HEK293 (cell line): ENCODE measurements at regions not wholly inside any gene's neighbourhood (a gene's known extent, or its start where the extent isn't known, plus 50 kb on each side); places are given as distances from the start of the nearest gene placed in this dataset.

ENCODE experiments used
- CTCF ChIA-PET: fragments of 350-600 bp; formaldehyde crosslinking; extraction: SDS; loops from one replicate; lab custom pipeline; 2021; ENCODE audit warnings: antibody characterized with exemption; lab: Yijun Ruan, JAX
- POLR2A ChIA-PET: fragments of 300-600 bp; formaldehyde crosslinking; extraction: SDS; loops from one replicate; lab custom pipeline; 2020; ENCODE audit warnings: antibody characterized with exemption, inconsistent platforms; lab: Yijun Ruan, JAX
- H3K27ac ChIP-seq: fragments of 200-500 bp; sonication (Bioruptor generic); 2 replicates; pipeline ENCODE4 v1.5.1; 2014; ENCODE audit warnings: low read depth, low read length, control low read depth, inconsistent platforms; ENCODE audit errors: extremely low read depth
- H3K36me3 ChIP-seq, 2 experiments: fragments of 200-500 bp in 1 of 2; sonication (Bioruptor generic) in 1 of 2; 1 replicate in 1 of 2; 2 replicates in 1 of 2; pipeline ENCODE4 v1.5.1; 2014 to 2017; ENCODE audit warnings: inconsistent platforms in 2 of 2, low read length in 2 of 2; ENCODE audit not compliant: control insufficient read depth in 2 of 2, insufficient read depth in 1 of 2
- H3K4me1 ChIP-seq: fragments of 200-500 bp; sonication (Bioruptor generic); 2 replicates; pipeline ENCODE4 v1.5.1; 2014; ENCODE audit warnings: mild to moderate bottlenecking, low read length, inconsistent platforms; ENCODE audit not compliant: control insufficient read depth, insufficient read depth
- H3K4me3 ChIP-seq: 2 replicates; pipeline ENCODE4 v1.5.1; 2011; ENCODE audit warnings: low read depth, mild to moderate bottlenecking, control low read depth, low read length, moderate library complexity
- H3K9me3 ChIP-seq: fragments of 200-500 bp; sonication (Bioruptor generic); 2 replicates; pipeline ENCODE4 v1.5.1; 2014; ENCODE audit warnings: low read depth, low read length, inconsistent platforms; ENCODE audit not compliant: control insufficient read depth, insufficient read depth
- GLI4 ChIP-seq: fragments of 450-650 bp; formaldehyde crosslinking; IDR thresholded peaks from 2 replicates; pipeline ENCODE4 v1.5.1; 2016; ENCODE audit warnings: missing biosample characterization, missing genetic modification characterization
- KLF7 ChIP-seq: fragments of 450-650 bp; formaldehyde crosslinking; IDR thresholded peaks from 2 replicates; pipeline ENCODE4 v1.5.1; 2016; ENCODE audit warnings: missing biosample characterization, missing genetic modification characterization, borderline replicate concordance
- REPIN1 ChIP-seq: fragments of 450-650 bp; formaldehyde crosslinking; IDR thresholded peaks from 2 replicates; pipeline ENCODE4 v1.5.1; 2017; ENCODE audit warnings: missing biosample characterization, missing genetic modification characterization, low read depth
- SCRT2 ChIP-seq: fragments of 450-650 bp; formaldehyde crosslinking; IDR thresholded peaks from 2 replicates; pipeline ENCODE4 v1.5.1; 2016; ENCODE audit warnings: missing biosample characterization, missing genetic modification characterization
- YY2 ChIP-seq: fragments of 450-650 bp; formaldehyde crosslinking; IDR thresholded peaks from 2 replicates; pipeline ENCODE4 v1.5.1; 2016; ENCODE audit warnings: missing biosample characterization, missing genetic modification characterization
- ZNF112 ChIP-seq: fragments of 450-650 bp; formaldehyde crosslinking; IDR thresholded peaks from 2 replicates; pipeline ENCODE4 v1.5.0; 2017; ENCODE audit warnings: missing biosample characterization, missing genetic modification characterization
- ZNF132 ChIP-seq: fragments of 450-650 bp; formaldehyde crosslinking; IDR thresholded peaks from 2 replicates; pipeline ENCODE4 v1.5.1; 2017; ENCODE audit warnings: missing biosample characterization, missing genetic modification characterization, borderline replicate concordance
- ZNF169 ChIP-seq: fragments of 450-650 bp; formaldehyde crosslinking; IDR thresholded peaks from 2 replicates; pipeline ENCODE4 v1.5.1; 2016; ENCODE audit warnings: missing biosample characterization, missing genetic modification characterization
- ZNF174 ChIP-seq: fragments of 450-650 bp; formaldehyde crosslinking; IDR thresholded peaks from 2 replicates; pipeline ENCODE4 v1.5.0; 2017; ENCODE audit warnings: missing biosample characterization, mild to moderate bottlenecking, missing genetic modification characterization
- ZNF202 ChIP-seq: fragments of 450-650 bp; formaldehyde crosslinking; IDR thresholded peaks from 2 replicates; pipeline ENCODE4 v1.5.1; 2016; ENCODE audit warnings: missing biosample characterization, missing genetic modification characterization, borderline replicate concordance
- ZNF239 ChIP-seq: fragments of 450-650 bp; formaldehyde crosslinking; IDR thresholded peaks from 2 replicates; pipeline ENCODE4 v1.5.1; 2016; ENCODE audit warnings: missing biosample characterization, missing genetic modification characterization
- ZNF24 ChIP-seq: fragments of 450-650 bp; formaldehyde crosslinking; IDR thresholded peaks from 2 replicates; pipeline ENCODE4 v1.5.1; 2016; ENCODE audit warnings: missing biosample characterization, missing genetic modification characterization
- ZNF292 ChIP-seq: fragments of 450-650 bp; formaldehyde crosslinking; IDR thresholded peaks from 2 replicates; pipeline ENCODE4 v1.5.1; 2016; ENCODE audit warnings: low read depth, missing biosample characterization, missing genetic modification characterization, borderline replicate concordance
- ZNF404 ChIP-seq: fragments of 450-650 bp; formaldehyde crosslinking; IDR thresholded peaks from 2 replicates; pipeline ENCODE4 v1.5.1; 2017; ENCODE audit warnings: missing biosample characterization, missing genetic modification characterization
- ZNF501 ChIP-seq: fragments of 450-650 bp; formaldehyde crosslinking; IDR thresholded peaks from 2 replicates; pipeline ENCODE4 v1.5.1; 2016; ENCODE audit warnings: missing biosample characterization, missing genetic modification characterization
- ZNF521 ChIP-seq: fragments of 450-650 bp; formaldehyde crosslinking; IDR thresholded peaks from 2 replicates; pipeline ENCODE4 v1.5.1; 2017; ENCODE audit warnings: missing biosample characterization, mild to moderate bottlenecking, missing genetic modification characterization
- ZNF549 ChIP-seq: fragments of 450-650 bp; IDR thresholded peaks from 2 replicates; pipeline ENCODE4 v1.5.1; 2018; ENCODE audit warnings: missing biosample characterization, missing genetic modification characterization, mild to moderate bottlenecking, inconsistent platforms, moderate library complexity
- ZNF560 ChIP-seq: fragments of 450-650 bp; formaldehyde crosslinking; IDR thresholded peaks from 2 replicates; pipeline ENCODE4 v1.5.1; 2017; ENCODE audit warnings: missing biosample characterization, missing genetic modification characterization, borderline replicate concordance
- ZNF561 ChIP-seq: fragments of 450-650 bp; IDR thresholded peaks from 2 replicates; pipeline ENCODE4 v1.5.1; 2018; ENCODE audit warnings: missing biosample characterization, missing genetic modification characterization, borderline replicate concordance
- ZNF623 ChIP-seq: fragments of 450-650 bp; formaldehyde crosslinking; IDR thresholded peaks from 2 replicates; pipeline ENCODE4 v1.5.1; 2016; ENCODE audit warnings: missing biosample characterization, missing genetic modification characterization
- ZNF654 ChIP-seq: fragments of 450-650 bp; formaldehyde crosslinking; IDR thresholded peaks from 2 replicates; pipeline ENCODE4 v1.5.1; 2016; ENCODE audit warnings: low read depth, missing biosample characterization, missing genetic modification characterization
- ZNF660 ChIP-seq: fragments of 450-650 bp; IDR thresholded peaks from 2 replicates; pipeline ENCODE4 v1.5.1; 2018; ENCODE audit warnings: missing biosample characterization, mild to moderate bottlenecking, missing genetic modification characterization
- ZNF701 ChIP-seq: fragments of 450-650 bp; formaldehyde crosslinking; IDR thresholded peaks from 2 replicates; pipeline ENCODE4 v1.5.1; 2016; ENCODE audit warnings: missing biosample characterization, missing genetic modification characterization
- TF ChIP-seq, protein P1 (sequence below): fragments of 450-650 bp; formaldehyde crosslinking; IDR thresholded peaks from 2 replicates; pipeline ENCODE4 v1.5.1; 2016; ENCODE audit warnings: missing biosample characterization, missing genetic modification characterization, low read depth
- TF ChIP-seq, protein P2 (sequence below): fragments of 450-650 bp; formaldehyde crosslinking; IDR thresholded peaks from 2 replicates; pipeline ENCODE4 v1.5.1; 2016; ENCODE audit warnings: missing biosample characterization, missing genetic modification characterization
- TF ChIP-seq, protein P3 (sequence below): fragments of 450-650 bp; formaldehyde crosslinking; IDR thresholded peaks from 2 replicates; pipeline ENCODE4 v1.5.1; 2017; ENCODE audit warnings: missing biosample characterization, missing genetic modification characterization
- TF ChIP-seq, protein P4 (sequence below): fragments of 450-650 bp; formaldehyde crosslinking; IDR thresholded peaks from 2 replicates; pipeline ENCODE4 v1.5.1; 2016; ENCODE audit warnings: missing biosample characterization, missing genetic modification characterization

DNA sequence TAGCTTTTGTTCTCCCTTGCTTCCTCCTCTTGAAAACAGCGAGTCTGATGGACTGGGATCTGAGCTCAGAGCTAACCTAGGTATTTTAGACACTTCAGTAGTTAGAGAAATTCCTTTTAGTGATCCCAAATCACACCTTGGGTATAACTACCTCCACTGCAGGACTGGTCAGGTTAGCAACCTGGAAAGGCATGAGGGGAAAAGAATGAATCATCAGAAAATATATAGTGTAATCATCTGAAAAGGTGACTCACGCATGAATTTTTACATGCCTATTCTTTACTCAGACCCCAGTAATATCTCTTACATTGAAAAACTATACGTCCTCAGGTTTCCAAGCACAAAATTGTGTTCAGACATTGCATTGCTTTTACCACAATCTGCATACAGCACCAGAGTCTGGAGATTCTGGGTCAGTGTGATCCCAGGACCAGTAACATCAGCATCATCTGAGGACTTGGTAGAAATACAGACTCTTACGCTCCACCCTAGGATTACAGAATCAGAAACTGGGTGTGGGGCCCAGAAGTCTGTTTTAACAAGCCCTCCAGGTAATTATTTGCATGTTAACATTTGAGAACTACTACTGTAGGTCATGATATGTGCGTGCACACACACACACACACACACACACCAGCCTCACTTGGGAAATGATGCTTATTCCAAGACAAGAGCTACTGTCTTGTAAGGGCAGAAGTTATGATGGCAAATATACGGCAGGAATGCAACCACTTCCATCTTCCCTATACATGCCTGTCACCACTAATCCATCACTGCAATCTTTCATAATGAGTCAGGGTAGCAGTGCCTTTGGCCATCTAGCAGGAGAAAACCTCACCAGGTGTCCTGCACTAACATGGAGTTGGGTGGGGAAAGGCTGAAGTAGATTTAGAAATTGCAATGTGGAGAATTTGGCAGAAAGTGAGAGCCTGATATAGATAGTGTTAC lies 271.6 kb upstream of the MAP3K1 start (continued):
- TF ChIP-seq ZNF24 (no peak), ZNF132 (tag by site-specific recombination) (no peak), ZNF623 (tag by site-specific recombination) (no peak), GLI4 (tag by site-specific recombination) (no peak), ZNF292 (tag by site-specific recombination) (no peak), ZNF701 (tag by site-specific recombination) (no peak)
- TF ChIP-seq, protein P1, sequence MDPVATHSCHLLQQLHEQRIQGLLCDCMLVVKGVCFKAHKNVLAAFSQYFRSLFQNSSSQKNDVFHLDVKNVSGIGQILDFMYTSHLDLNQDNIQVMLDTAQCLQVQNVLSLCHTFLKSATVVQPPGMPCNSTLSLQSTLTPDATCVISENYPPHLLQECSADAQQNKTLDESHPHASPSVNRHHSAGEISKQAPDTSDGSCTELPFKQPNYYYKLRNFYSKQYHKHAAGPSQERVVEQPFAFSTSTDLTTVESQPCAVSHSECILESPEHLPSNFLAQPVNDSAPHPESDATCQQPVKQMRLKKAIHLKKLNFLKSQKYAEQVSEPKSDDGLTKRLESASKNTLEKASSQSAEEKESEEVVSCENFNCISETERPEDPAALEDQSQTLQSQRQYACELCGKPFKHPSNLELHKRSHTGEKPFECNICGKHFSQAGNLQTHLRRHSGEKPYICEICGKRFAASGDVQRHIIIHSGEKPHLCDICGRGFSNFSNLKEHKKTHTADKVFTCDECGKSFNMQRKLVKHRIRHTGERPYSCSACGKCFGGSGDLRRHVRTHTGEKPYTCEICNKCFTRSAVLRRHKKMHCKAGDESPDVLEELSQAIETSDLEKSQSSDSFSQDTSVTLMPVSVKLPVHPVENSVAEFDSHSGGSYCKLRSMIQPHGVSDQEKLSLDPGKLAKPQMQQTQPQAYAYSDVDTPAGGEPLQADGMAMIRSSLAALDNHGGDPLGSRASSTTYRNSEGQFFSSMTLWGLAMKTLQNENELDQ = no peak

DNA sequence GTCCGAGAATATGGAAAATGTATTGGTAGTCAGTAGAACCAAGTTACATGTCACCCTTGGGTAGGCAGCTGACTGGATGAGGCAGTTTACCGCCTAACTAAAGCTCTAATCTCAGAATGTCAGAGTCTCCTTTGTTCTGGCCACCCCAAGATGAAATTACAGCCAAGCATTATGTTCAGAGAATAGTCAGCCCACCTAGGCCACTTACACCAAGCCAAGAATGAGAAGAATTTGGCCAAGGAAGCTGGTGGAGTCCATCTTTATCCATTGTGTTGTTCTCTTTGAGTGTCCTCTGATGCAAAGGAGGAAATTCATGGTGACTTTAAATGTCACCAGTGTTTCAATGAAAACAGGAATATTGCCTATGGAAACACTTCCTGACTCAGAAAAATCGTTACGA lies 275.1 kb upstream of the MAP3K1 start:
- no peaks in the 10 kb centered on the region for H3K4me1 ChIP-seq
- no peak overlapping the region for H3K27ac ChIP-seq
- H3K36me3 ChIP-seq = no peaks in the 10 kb centered on the region
- no peaks in the 10 kb centered on the region for H3K9me3 ChIP-seq
- POLR2A ChIA-PET = no interaction called here
- CTCF ChIA-PET = interaction anchor here (0.7 kb wide), 1 partner anchor 223 kb away, joined by 4 read pairs; no protein-coding TSS in a partner anchor
- TF ChIP-seq, protein P2, sequence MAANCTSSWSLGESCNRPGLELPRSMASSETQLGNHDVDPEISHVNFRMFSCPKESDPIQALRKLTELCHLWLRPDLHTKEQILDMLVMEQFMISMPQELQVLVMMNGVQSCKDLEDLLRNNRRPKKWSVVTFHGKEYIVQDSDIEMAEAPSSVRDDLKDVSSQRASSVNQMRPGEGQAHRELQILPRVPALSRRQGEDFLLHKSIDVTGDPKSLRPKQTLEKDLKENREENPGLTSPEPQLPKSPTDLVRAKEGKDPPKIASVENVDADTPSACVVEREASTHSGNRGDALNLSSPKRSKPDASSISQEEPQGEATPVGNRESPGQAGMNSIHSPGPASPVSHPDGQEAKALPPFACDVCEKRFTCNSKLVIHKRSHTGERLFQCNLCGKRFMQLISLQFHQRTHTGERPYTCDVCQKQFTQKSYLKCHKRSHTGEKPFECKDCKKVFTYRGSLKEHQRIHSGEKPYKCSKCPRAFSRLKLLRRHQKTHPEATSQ (tag by site-specific recombination) = no peak
- TF ChIP-seq ZNF174 (tag by site-specific recombination) (no peak), ZNF549 (tag by site-specific recombination) (no peak), ZNF521 (tag by site-specific recombination) (no peak), ZNF239 (tag by site-specific recombination) (no peak), ZNF202 (no peak), YY2 (tag by site-specific recombination) (no peak), KLF7 (tag by site-specific recombination) (no peak), ZNF561 (no peak), ZNF654 (tag by site-specific recombination) (no peak), SCRT2 (tag by site-specific recombination) (no peak), ZNF169 (tag by site-specific recombination) (no peak), ZNF501 (tag by site-specific recombination) (no peak), ZNF404 (tag by site-specific recombination) (no peak), ZNF112 (tag by site-specific recombination) (no peak), ZNF660 (no peak), ZNF560 (tag by site-specific recombination) (no peak), REPIN1 (tag by site-specific recombination) (no peak)
- TF ChIP-seq, protein P3, sequence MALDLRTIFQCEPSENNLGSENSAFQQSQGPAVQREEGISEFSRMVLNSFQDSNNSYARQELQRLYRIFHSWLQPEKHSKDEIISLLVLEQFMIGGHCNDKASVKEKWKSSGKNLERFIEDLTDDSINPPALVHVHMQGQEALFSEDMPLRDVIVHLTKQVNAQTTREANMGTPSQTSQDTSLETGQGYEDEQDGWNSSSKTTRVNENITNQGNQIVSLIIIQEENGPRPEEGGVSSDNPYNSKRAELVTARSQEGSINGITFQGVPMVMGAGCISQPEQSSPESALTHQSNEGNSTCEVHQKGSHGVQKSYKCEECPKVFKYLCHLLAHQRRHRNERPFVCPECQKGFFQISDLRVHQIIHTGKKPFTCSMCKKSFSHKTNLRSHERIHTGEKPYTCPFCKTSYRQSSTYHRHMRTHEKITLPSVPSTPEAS (tag by site-specific recombination) = no peak
- TF ChIP-seq, protein P4, sequence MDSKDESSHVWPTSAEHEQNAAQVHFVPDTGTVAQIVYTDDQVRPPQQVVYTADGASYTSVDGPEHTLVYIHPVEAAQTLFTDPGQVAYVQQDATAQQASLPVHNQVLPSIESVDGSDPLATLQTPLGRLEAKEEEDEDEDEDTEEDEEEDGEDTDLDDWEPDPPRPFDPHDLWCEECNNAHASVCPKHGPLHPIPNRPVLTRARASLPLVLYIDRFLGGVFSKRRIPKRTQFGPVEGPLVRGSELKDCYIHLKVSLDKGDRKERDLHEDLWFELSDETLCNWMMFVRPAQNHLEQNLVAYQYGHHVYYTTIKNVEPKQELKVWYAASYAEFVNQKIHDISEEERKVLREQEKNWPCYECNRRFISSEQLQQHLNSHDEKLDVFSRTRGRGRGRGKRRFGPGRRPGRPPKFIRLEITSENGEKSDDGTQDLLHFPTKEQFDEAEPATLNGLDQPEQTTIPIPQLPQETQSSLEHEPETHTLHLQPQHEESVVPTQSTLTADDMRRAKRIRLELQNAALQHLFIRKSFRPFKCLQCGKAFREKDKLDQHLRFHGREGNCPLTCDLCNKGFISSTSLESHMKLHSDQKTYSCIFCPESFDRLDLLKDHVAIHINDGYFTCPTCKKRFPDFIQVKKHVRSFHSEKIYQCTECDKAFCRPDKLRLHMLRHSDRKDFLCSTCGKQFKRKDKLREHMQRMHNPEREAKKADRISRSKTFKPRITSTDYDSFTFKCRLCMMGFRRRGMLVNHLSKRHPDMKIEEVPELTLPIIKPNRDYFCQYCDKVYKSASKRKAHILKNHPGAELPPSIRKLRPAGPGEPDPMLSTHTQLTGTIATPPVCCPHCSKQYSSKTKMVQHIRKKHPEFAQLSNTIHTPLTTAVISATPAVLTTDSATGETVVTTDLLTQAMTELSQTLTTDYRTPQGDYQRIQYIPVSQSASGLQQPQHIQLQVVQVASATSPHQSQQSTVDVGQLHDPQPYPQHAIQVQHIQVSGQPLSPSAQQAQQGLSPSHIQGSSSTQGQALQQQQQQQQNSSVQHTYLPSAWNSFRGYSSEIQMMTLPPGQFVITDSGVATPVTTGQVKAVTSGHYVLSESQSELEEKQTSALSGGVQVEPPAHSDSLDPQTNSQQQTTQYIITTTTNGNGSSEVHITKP (tag by site-specific recombination) = no peak
- no peak overlapping the region for H3K4me3 ChIP-seq
